GM19240 (cell line): ENCODE measurements at regions not wholly inside any gene's neighbourhood (a gene's known extent, or its start where the extent isn't known, plus 50 kb on each side); places are given as distances from the start of the nearest gene placed in this dataset.
A peak's percentile ranks its signal among the peaks of the same experiment; 100 is the strongest.
"Not testable (repeated sequence)": the region's sequence is repeated elsewhere in the genome, so short reads cannot be mapped to it uniquely, and the experiment has no call there.

Experiments used
- DNase-seq: peaks from one replicate; pipeline ENCODE4 v3.0.0; 2011; ENCODE audit warnings: low spot score; ENCODE audit not compliant: insufficient read length

GRCh38 chr9:42656789-42657188, 473.3 kb downstream of the SPATA31A6 start:
- DNase-seq, result not testable (repeated sequence)

- not testable (repeated sequence) for DNase-seq
These were observed 474.0 kb downstream of the SPATA31A6 start for GRCh38 chr9:42657496-42657895.

- DNase-seq, result not testable (repeated sequence)
These were observed 513.7 kb downstream of the SPATA31A6 start for GRCh38 chr9:42697146-42697545.

- not testable (repeated sequence) for DNase-seq
These were observed 519.4 kb downstream of the SPATA31A6 start for GRCh38 chr9:42702890-42703289.

GRCh38 chr9:42724841-42725835, 541.7 kb downstream of the SPATA31A6 start:
- DNase-seq, result not testable (repeated sequence)

- peak; percentile 36 for DNase-seq
These were observed 559.8 kb downstream of the SPATA31A6 start for GRCh38 chr9:42743030-42743814.

- not testable (repeated sequence) for DNase-seq
These were observed 573.8 kb downstream of the SPATA31A6 start for GRCh38 chr9:42757251-42757650.

- DNase-seq, result not testable (repeated sequence)
These were observed 575.9 kb downstream of the SPATA31A6 start for GRCh38 chr9:42759320-42759719.

GRCh38 chr9:42782201-42782600, 598.7 kb downstream of the SPATA31A6 start:
- not testable (repeated sequence) for DNase-seq

- not testable (repeated sequence) for DNase-seq
These were observed 609.3 kb downstream of the SPATA31A6 start for GRCh38 chr9:42792725-42793124.

- DNase-seq, result not testable (repeated sequence)
These were observed 615.1 kb downstream of the SPATA31A6 start for GRCh38 chr9:42798571-42798970.

GRCh38 chr9:42802716-42803115, 619.3 kb downstream of the SPATA31A6 start:
- not testable (repeated sequence) for DNase-seq

GRCh38 chr9:42806674-42807073, 623.2 kb downstream of the SPATA31A6 start:
- DNase-seq, result not testable (repeated sequence)

GRCh38 chr9:42821468-42821867, 638.0 kb downstream of the SPATA31A6 start:
- not testable (repeated sequence) for DNase-seq

GRCh38 chr9:42848156-42848555, 664.7 kb downstream of the SPATA31A6 start:
- DNase-seq, result not testable (repeated sequence)

GRCh38 chr9:42850896-42851693, 667.6 kb downstream of the SPATA31A6 start:
- not testable (repeated sequence) for DNase-seq

GRCh38 chr9:42851701-42852100, 668.2 kb downstream of the SPATA31A6 start:
- DNase-seq, result not testable (repeated sequence)

GRCh38 chr9:42852133-42852930, 668.9 kb downstream of the SPATA31A6 start:
- DNase-seq, result not testable (repeated sequence)

GRCh38 chr9:42860133-42860532, 676.7 kb downstream of the SPATA31A6 start:
- not testable (repeated sequence) for DNase-seq

GRCh38 chr9:42862465-42862864, 679.0 kb downstream of the SPATA31A6 start:
- not testable (repeated sequence) for DNase-seq
